BJ (cell line): ENCODE measurements at regions not wholly inside any gene's neighbourhood (a gene's known extent, or its start where the extent isn't known, plus 50 kb on each side); places are given as distances from the start of the nearest gene placed in this dataset.
"Not testable (repeated sequence)": the region's sequence is repeated elsewhere in the genome, so short reads cannot be mapped to it uniquely, and the experiment has no call there.

Experiments used
- CTCF ChIA-PET: fragments of 350-600 bp; formaldehyde crosslinking; extraction: SDS; loops from one replicate; lab custom pipeline; 2021; ENCODE audit warnings: antibody characterized with exemption, inconsistent platforms; lab: Yijun Ruan, JAX
- POLR2A ChIA-PET: fragments of 300-600 bp; sonication (Branson Sonifier 250); formaldehyde crosslinking; extraction: SDS; loops from one replicate; lab custom pipeline; 2021; ENCODE audit warnings: antibody characterized with exemption; lab: Charles Lee
- DNase-seq: peaks from one replicate; pipeline ENCODE4 v3.0.0-alpha.2; 2011; ENCODE audit warnings: low read depth
- H3K27me3 ChIP-seq: 2 replicates; pipeline ENCODE4 v1.6.0; 2011; ENCODE audit warnings: low read length; ENCODE audit not compliant: control insufficient read depth, insufficient read depth
- H3K36me3 ChIP-seq: 2 replicates; pipeline ENCODE4 v1.5.1; 2011; ENCODE audit warnings: low read length; ENCODE audit not compliant: control insufficient read depth, insufficient read depth
- H3K4me3 ChIP-seq: 2 replicates; pipeline ENCODE4 v1.5.1; 2011; ENCODE audit warnings: low read depth, mild to moderate bottlenecking, control low read depth, low read length
- CTCF ChIP-seq: IDR thresholded peaks from 2 replicates; pipeline ENCODE4 v1.5.1; 2011; ENCODE audit warnings: low read depth, mild to moderate bottlenecking, control low read depth, inconsistent platforms, low read length, moderate library complexity; ENCODE audit not compliant: insufficient read depth

DNA sequence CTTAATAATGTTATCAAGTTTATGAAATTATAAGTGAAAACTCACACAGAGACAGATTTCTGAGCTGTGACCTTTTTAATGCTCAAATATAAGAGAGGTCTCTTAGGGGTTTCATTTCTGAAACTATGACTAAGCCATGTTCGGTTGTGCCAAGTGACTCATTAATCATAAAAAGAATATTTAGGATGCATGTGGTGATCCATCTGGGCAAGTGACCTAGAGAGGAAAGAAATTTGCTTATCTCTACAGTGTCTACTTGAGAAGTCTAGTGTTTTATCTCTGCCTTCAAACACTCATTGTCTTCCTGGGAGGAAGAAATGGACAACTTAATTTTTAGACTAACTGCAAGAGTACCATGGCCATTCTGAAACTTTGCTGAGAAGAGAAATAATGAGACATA, 545.3 kb upstream of the GRID2 start:
- H3K4me3 ChIP-seq = no peak overlapping the region
- no peak for TF ChIP-seq CTCF
- H3K36me3 ChIP-seq = no peaks in the 10 kb centered on the region
- H3K27me3 ChIP-seq = no peaks in the 10 kb centered on the region
- POLR2A ChIA-PET = no interaction called here
- DNase-seq = no peak
- CTCF ChIA-PET = no interaction called here

DNA sequence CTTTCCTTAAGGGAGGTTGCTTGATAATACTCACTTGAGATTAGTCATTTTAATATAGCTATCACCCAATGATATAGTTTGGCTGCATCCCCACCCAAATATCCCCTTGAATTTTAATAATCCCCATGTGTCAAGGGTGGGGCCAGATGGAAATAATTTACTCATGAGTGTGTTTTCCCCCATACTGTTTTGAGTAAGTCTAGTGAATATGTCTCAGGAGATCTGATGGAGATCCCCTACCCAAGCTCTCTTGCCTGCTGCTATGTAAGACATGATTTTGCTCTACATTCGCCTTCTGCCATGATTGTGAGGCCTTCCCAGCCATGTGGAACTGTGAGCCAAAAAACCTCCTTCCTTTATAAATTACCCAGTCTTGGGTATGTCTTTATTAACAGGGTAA, 539.7 kb upstream of the GRID2 start:
- no peaks in the 10 kb centered on the region for H3K27me3 ChIP-seq
- no peak for TF ChIP-seq CTCF
- no peak overlapping the region for H3K4me3 ChIP-seq
- no peaks in the 10 kb centered on the region for H3K36me3 ChIP-seq
- CTCF ChIA-PET = no interaction called here
- POLR2A ChIA-PET = no interaction called here
- no peak for DNase-seq

GRCh38 chr4:91769912-91770311, 533.9 kb upstream of the GRID2 start:
- TF ChIP-seq CTCF = no peak
- ChIA-PET POLR2A (no interaction called here), CTCF (no interaction called here)
- no peaks in the 10 kb centered on the region for H3K36me3 ChIP-seq
- DNase-seq = no peak
- no peaks in the 10 kb centered on the region for H3K27me3 ChIP-seq
- H3K4me3 ChIP-seq = no peak overlapping the region

DNA sequence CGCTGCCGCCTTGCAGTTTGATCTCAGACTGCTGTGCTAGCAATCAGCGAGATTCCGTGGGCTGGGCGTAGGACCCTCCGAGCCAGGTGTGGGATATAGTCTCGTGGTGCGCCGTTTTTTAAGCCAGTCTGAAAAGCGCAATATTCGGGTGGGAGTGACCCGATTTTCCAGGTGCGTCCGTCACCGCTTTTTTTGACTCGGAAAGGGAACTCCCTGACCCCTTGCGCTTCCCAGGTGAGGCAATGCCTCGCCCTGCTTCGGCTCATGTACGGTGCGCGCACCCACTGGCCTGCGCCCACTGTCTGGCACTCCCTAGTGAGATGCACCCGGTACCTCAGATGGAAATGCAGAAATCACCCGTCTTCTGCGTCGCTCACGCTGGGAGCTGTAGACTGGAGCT, 512.1 kb upstream of the GRID2 start:
- H3K36me3 ChIP-seq, CTCF ChIA-PET, DNase-seq, POLR2A ChIA-PET, H3K4me3 ChIP-seq, H3K27me3 ChIP-seq: not testable (repeated sequence)

- Histone ChIP-seq H3K27me3 (no peaks in the 10 kb centered on the region), H3K4me3 (no peak overlapping the region), H3K36me3 (no peaks in the 10 kb centered on the region)
- POLR2A ChIA-PET = no interaction called here
- no peak for DNase-seq
- no peak for TF ChIP-seq CTCF
- CTCF ChIA-PET = no interaction called here
Measured at GRCh38 chr4:91795947-91796346, 507.8 kb upstream of the GRID2 start.

- DNase-seq = no peak
- H3K36me3 ChIP-seq = no peaks in the 10 kb centered on the region
- H3K4me3 ChIP-seq = no peak overlapping the region
- POLR2A ChIA-PET = no interaction called here
- H3K27me3 ChIP-seq = no peaks in the 10 kb centered on the region
- TF ChIP-seq CTCF = no peak
- CTCF ChIA-PET = no interaction called here
Measured at GRCh38 chr4:91812319-91812718, 491.4 kb upstream of the GRID2 start.
